BLaER1 treated with 17β-estradiol and CSF1 and Interleukin-3, amounts not matched to agents 10 nM and 100 nM (cell line): ENCODE measurements at regions not wholly inside any gene's neighbourhood (a gene's known extent, or its start where the extent isn't known, plus 50 kb on each side); places are given as distances from the start of the nearest gene placed in this dataset.

ENCODE experiments used
- H3K27ac ChIP-seq, 11 experiments: shearing (Covaris generic); formaldehyde crosslinking; 2 replicates each; pipeline ENCODE4 v1.8.1; 2022
- H3K27me3 ChIP-seq, 11 experiments: shearing (Covaris generic); formaldehyde crosslinking; 2 replicates each; pipeline ENCODE4 v1.8.1; 2022
- H3K36me3 ChIP-seq, 11 experiments: shearing (Covaris generic); formaldehyde crosslinking; 2 replicates each; pipeline ENCODE4 v1.8.1; 2022
- H3K4me1 ChIP-seq, 10 experiments: shearing (Covaris generic); formaldehyde crosslinking; 2 replicates each; pipeline ENCODE4 v1.8.1; 2022
- H3K4me2 ChIP-seq, 11 experiments: shearing (Covaris generic); formaldehyde crosslinking; 2 replicates each; pipeline ENCODE4 v1.8.1; 2022
- H3K4me3 ChIP-seq, 10 experiments: shearing (Covaris generic); formaldehyde crosslinking; 2 replicates each; pipeline ENCODE4 v1.8.1; 2022
- H3K9ac ChIP-seq, 11 experiments: shearing (Covaris generic); formaldehyde crosslinking; 2 replicates each; pipeline ENCODE4 v1.8.1; 2022
- H3K9me3 ChIP-seq, 11 experiments: shearing (Covaris generic); formaldehyde crosslinking; replicated peaks in 1 of 11; 2 replicates each; pipeline ENCODE4 v1.8.1; 2022
- H4K20me1 ChIP-seq, 11 experiments: shearing (Covaris generic); formaldehyde crosslinking; 2 replicates each; pipeline ENCODE4 v1.8.1; 2022
- Cebpa-rat ChIP-seq, 11 experiments: shearing (Covaris generic); IDR thresholded peaks; 2 replicates each; pipeline ENCODE4 v1.8.1; 2022

GRCh38 chr4:41883988-41884734, 51.1 kb upstream of the TMEM33 start:
- no peak overlapping the region for H3K9ac ChIP-seq
- H3K4me2 ChIP-seq: no peak overlapping the region
- H3K9me3 ChIP-seq: peaks cover 29 to 35% (median 32%) of the 10 kb centered on the region in 11 experiments
- H4K20me1 ChIP-seq: no peaks in the 10 kb centered on the region
- peaks cover 0 to 7% (median 0%) of the 10 kb centered on the region in 11 experiments; a peak in 1 of 22 replicates for H3K27me3 ChIP-seq
- H3K4me3 ChIP-seq: no peak overlapping the region
- TF ChIP-seq Cebpa-rat (IDR thresholded peaks at IDR 0.05): no peak
- no peaks in the 10 kb centered on the region for H3K36me3 ChIP-seq
- no peak overlapping the region for H3K27ac ChIP-seq
- H3K4me1 ChIP-seq: 0 out of 20 replicates have a peak, but pooled peaks cover 0 to 4% (median 0%) of the 10 kb centered on the region in 10 experiments

GRCh38 chr4:41882625-41883347, 52.4 kb upstream of the TMEM33 start:
- TF ChIP-seq Cebpa-rat (IDR thresholded peaks at IDR 0.05): no peak
- Histone ChIP-seq H3K9ac (no peak overlapping the region), H4K20me1 (no peaks in the 10 kb centered on the region), H3K4me2 (peak overlapping the region in 1 of 11 experiments; percentile 23; a peak in 1 of 22 replicates), H3K27me3 (peaks cover 0 to 7% (median 0%) of the 10 kb centered on the region in 11 experiments; a peak in 1 of 22 replicates), H3K4me3 (no peak overlapping the region), H3K9me3 (peaks cover 40 to 49% (median 45%) of the 10 kb centered on the region in 11 experiments), H3K36me3 (no peaks in the 10 kb centered on the region), H3K4me1 (0 out of 20 replicates have a peak, but pooled peaks cover 0 to 4% (median 0%) of the 10 kb centered on the region in 10 experiments), H3K27ac (no peak overlapping the region)

GRCh38 chr4:41881981-41882624, 53.1 kb upstream of the TMEM33 start:
- Histone ChIP-seq H3K4me3 (no peak overlapping the region; a peak in 1 of 20 replicates), H3K4me1 (0 out of 20 replicates have a peak, but pooled peaks cover 0 to 4% (median 0%) of the 10 kb centered on the region in 10 experiments), H3K36me3 (no peaks in the 10 kb centered on the region), H3K9ac (no peak overlapping the region), H3K27me3 (peaks cover 0 to 7% (median 0%) of the 10 kb centered on the region in 11 experiments; a peak in 1 of 22 replicates), H3K9me3 (peaks cover 40 to 50% (median 45%) of the 10 kb centered on the region in 11 experiments), H4K20me1 (no peaks in the 10 kb centered on the region), H3K4me2 (no peak overlapping the region), H3K27ac (no peak overlapping the region)
- TF ChIP-seq Cebpa-rat (IDR thresholded peaks at IDR 0.05): no peak

- 0 out of 20 replicates have a peak, but pooled peaks cover 0 to 4% (median 0%) of the 10 kb centered on the region in 10 experiments for H3K4me1 ChIP-seq
- no peak overlapping the region for H3K27ac ChIP-seq
- no peak overlapping the region for H3K4me3 ChIP-seq
- H3K9ac ChIP-seq: no peak overlapping the region
- no peaks in the 10 kb centered on the region for H4K20me1 ChIP-seq
- H3K9me3 ChIP-seq: peaks cover 40 to 50% (median 45%) of the 10 kb centered on the region in 11 experiments
- TF ChIP-seq Cebpa-rat (IDR thresholded peaks at IDR 0.05): no peak
- no peak overlapping the region for H3K4me2 ChIP-seq
- H3K27me3 ChIP-seq: peaks cover 0 to 7% (median 0%) of the 10 kb centered on the region in 11 experiments; a peak in 1 of 22 replicates
- no peaks in the 10 kb centered on the region for H3K36me3 ChIP-seq
Measured at GRCh38 chr4:41880840-41881831, 54.1 kb upstream of the TMEM33 start.

- Histone ChIP-seq H3K27ac (no peak overlapping the region), H3K4me2 (no peak overlapping the region), H4K20me1 (no peaks in the 10 kb centered on the region), H3K36me3 (no peaks in the 10 kb centered on the region), H3K9me3 (peaks cover 40 to 50% (median 45%) of the 10 kb centered on the region in 11 experiments), H3K27me3 (peaks cover 0 to 7% (median 0%) of the 10 kb centered on the region in 11 experiments; a peak in 1 of 22 replicates), H3K4me1 (0 out of 20 replicates have a peak, but pooled peaks cover 0 to 4% (median 0%) of the 10 kb centered on the region in 10 experiments), H3K9ac (no peak overlapping the region), H3K4me3 (no peak overlapping the region)
- TF ChIP-seq Cebpa-rat (IDR thresholded peaks at IDR 0.05): no peak
Measured at GRCh38 chr4:41880022-41880837, 55.0 kb upstream of the TMEM33 start.

GRCh38 chr4:41879552-41879951, 55.7 kb upstream of the TMEM33 start:
- Histone ChIP-seq H3K4me2 (no peak overlapping the region), H3K27me3 (peaks cover 0 to 7% (median 0%) of the 10 kb centered on the region in 11 experiments; a peak in 1 of 22 replicates), H3K4me1 (0 out of 20 replicates have a peak, but pooled peaks cover 0 to 4% (median 0%) of the 10 kb centered on the region in 10 experiments), H3K9me3 (peaks cover 40 to 50% (median 45%) of the 10 kb centered on the region in 11 experiments), H3K36me3 (no peaks in the 10 kb centered on the region), H3K9ac (no peak overlapping the region), H4K20me1 (no peaks in the 10 kb centered on the region), H3K4me3 (no peak overlapping the region), H3K27ac (no peak overlapping the region)
- TF ChIP-seq Cebpa-rat (IDR thresholded peaks at IDR 0.05): no peak

- H3K9ac ChIP-seq: no peak overlapping the region
Measured at GRCh38 chr4:41878991-41879491, 56.2 kb upstream of the TMEM33 start.

More at GRCh38 chr4:41878991-41879491, 56.2 kb upstream of the TMEM33 start:
- 0 out of 20 replicates have a peak, but pooled peaks cover 0 to 4% (median 0%) of the 10 kb centered on the region in 10 experiments for H3K4me1 ChIP-seq
- H3K4me2 ChIP-seq: no peak overlapping the region
- H3K27ac ChIP-seq: no peak overlapping the region
- H3K4me3 ChIP-seq: no peak overlapping the region
- peaks cover 0 to 7% (median 0%) of the 10 kb centered on the region in 11 experiments; a peak in 1 of 22 replicates for H3K27me3 ChIP-seq
- TF ChIP-seq Cebpa-rat (IDR thresholded peaks at IDR 0.05): no peak
- H3K9me3 ChIP-seq: peaks cover 40 to 50% (median 45%) of the 10 kb centered on the region in 11 experiments
- H3K36me3 ChIP-seq: no peaks in the 10 kb centered on the region
- H4K20me1 ChIP-seq: no peaks in the 10 kb centered on the region
